ENCODE measurements at regions not wholly inside any gene's neighbourhood (a gene's known extent, or its start where the extent isn't known, plus 50 kb on each side); places are given as distances from the start of the nearest gene placed in this dataset.
"Not testable (repeated sequence)": the region's sequence is repeated elsewhere in the genome, so short reads cannot be mapped to it uniquely, and the experiment has no call there.

DNA sequence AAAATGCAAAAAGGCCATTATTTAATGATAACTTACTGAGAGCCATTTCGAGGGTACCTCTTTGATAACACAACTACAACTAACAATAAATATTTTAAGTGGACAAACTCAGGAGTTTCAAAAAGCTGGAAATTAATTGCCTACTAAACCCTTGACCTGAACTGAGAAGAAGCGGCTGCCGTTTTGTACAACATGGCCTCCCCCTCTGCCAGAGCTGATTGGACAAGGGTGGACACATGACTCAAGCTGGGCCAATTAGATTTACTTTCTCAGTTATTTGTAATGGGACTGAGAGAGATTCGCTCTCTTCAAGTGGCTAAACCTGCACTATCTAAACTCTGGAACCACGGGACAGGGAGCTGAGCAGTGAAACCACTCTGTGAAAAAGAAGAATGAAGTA lies 135.9 kb upstream of the SERPINE2 start:
- DNase-seq (ENCODE audit: low spot score): no peak

DNA sequence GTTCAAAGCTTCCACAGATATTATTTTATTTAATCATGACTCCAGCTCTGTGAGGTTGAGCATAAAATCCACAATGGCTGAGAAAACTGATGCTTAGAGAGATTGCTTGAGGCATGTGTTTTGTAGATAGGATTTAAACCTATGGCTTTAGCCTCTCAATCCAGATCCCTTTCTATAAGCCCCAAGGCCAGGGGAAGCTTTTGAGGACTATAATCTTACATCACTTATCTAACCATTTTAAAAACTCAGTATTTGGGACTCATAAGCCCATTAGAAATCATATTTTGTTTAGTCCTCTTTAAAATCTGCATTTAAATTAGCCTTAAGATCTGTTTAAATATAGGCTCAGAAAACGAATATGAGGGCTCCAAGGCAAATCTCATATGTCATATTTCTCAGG lies 135.4 kb upstream of the SERPINE2 start:
- DNase-seq (ENCODE audit: low spot score): no peak

DNA sequence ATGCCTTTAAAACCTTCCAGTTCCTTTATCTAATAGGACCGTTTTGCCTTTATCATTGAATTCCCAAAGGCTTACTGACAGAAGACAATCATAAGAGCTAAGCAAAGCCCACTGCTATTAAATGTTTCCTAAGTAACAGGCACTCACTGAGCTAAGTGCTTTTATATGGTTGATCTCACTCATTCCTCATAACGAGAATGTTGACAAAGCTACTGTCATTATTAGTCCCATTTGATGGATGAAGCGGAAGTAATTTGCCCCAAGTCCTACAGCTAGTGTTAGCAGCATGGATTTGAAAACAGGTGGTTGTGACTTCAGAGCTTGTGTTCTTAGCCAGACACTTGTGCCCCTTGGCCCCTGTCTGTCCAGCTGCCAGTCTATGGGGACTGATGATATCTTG lies 134.8 kb upstream of the SERPINE2 start:
- DNase-seq (ENCODE audit: low spot score): no peak

DNA sequence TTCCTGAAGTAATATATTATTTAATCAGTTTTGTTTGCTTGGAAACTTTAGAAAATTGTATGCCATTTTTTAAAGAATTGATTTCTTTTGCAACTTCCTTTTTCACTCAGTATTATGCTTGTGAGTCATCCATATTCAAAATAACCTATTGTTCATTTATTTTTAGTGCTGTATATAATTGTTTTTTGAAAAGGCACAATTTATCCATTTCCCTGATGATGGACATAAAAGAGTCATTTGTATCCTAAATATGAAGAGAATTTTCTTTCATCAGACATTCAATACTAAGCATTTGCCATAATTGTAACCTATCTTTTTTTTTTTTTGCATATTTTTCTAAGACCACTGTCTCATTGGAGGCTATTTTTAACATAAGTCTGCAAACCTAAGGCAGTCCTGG lies 134.1 kb upstream of the SERPINE2 start:
- DNase-seq (ENCODE audit: low spot score): no peak

DNA sequence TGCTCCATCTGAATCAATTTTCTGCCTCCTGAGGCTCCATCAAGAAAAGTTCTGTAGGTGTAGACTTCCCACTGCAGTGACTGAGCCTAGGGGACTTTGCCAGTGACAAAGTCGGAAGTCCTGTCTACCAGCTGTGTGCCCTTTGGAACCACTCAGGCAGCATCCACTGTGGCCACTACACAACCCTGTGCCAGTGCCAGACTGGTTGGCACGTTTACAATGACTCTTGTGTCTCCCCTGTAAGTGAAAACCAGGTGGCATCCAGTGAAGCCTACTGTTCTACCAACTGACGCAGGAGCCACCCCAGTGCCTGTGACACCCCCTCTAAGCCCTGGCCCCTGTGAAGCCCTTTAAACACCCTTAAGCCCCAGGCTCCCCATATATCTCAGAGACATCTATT lies 132.1 kb upstream of the SERPINE2 start:
- DNase-seq (ENCODE audit: low spot score): no peak

DNA sequence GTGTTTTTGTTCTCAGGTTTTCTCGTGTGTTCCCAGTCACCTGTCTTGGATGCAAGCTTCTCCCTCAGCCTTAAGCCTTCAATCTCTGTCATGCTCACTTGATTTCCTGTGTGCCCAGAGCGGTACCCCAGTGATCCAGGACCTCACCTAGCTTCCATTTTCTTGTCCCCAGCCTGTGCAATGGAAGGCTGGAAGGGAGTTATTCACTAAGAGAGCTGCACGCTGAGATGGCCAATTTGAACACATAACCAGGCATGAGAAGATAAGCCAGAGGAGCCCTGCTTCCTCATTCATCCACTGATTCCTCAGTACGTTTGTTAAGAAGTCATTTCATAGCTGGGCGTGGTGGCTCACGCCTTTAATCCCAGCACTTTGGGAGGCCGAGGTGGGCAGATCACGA lies 130.8 kb upstream of the SERPINE2 start:
- DNase-seq (ENCODE audit: low spot score): no peak

DNA sequence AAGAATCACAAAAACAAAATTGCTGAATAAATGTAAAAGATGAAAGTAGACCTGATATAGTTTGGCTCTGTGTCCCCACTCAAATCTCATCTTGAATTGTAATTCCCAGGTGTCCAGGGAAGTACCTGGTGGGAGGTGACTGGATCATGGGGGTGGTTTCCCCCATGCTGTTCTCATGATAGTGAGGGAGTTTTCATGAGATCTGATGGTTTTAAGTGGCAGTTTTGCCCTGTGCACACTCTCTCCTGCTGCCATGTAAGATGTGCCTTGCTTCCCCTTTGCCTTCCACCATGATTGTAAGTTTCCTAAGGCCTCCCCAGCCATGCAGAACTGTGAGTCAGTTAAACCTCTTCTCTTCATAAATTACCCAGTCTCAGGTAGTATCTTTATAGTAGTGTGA lies 128.7 kb upstream of the SERPINE2 start:
- not testable (repeated sequence) for DNase-seq (ENCODE audit: low spot score)

DNA sequence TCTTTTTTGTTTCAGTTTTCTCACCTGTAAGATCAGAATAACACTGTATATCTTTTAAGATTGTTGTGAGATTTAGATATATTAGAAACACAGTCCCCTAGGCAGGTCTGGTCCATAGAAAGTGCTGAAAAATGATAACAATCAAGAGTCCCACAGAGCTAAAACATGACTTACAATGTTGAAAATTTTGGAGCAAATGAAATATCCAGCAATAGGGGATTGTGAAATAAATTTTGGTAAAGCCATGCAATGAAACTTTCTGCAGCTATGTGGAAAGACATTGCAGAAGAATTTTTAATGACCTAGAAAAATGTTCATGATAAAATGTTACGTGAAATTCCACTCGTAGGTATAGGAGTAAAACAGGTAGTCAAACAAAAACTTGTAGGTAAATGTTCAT lies 127.6 kb upstream of the SERPINE2 start:
- no peak for DNase-seq (ENCODE audit: low spot score)

DNA sequence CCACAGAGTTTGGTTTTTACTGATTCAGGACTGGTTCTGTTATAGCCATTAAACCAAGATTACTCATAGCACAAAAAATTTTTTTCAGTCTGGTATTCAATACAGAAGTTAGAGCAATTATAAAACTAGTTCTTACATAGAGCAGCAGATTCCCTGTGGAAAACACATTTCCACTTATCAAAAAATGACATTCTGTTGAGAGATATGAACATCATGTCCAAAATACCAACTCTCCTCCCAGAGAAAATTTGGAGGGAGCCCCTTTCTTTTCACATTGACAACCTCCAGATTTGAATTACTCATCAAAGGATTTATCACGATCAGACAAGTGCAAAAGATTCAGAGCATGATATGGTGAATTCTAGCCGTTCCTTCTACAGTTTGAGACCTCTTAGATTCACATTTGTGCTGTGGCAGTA lies 126.8 kb upstream of the SERPINE2 start:
- DNase-seq (ENCODE audit: low spot score): no peak

DNA sequence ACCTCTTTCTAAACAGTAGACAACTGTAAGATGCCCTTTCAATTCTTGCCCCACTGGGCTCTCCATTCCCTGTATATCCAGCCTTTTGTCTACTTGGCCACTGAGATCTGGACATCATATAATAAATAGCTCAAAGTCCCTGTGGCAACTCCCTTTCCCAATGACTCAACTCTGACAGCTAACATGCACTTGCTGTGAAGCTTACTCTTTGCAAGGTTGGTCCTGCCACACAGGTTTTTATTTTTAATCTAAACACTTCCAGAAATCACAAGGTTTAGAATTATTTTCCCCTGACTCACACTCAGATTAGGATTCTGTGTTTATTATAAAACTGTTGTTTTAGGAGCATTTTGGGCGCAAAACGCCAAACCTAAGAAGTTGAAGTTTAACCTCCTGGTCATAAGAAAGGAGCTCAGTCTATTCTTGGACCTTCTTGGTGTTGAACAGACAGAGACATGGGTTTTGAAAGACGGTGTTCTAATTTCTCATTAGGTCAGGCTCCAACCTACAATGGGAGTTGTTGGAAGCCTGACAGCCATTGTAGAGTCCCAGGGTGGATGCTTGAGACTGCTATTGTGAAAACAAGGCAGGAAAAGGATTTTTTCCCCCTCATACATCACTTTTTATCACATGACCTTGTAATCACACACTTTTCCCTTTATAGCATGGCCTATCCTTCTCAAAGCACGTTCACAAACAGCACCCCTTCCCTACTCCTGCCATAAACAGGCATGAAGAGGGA lies 124.7 kb upstream of the SERPINE2 start:
- DNase-seq (ENCODE audit: low spot score): peak; percentile 69

DNA sequence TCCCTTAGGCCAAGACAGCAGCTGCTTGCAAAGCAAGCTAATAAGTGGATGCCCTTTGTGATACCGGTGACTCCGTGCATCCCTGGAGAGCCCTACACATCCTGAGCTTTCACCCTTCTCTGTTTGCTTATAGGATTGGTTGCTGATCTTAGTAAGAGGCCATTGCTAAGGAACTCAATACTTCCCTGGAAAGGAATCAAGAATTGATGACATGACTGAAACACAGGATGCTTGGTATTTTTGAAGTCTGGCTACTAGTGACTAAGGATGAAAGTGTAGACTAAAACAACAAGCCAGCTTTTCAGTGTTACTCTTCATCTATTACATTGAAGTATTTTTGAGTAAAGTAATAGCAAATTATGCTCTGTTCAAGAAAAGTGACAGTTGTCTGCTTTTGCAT lies 123.0 kb upstream of the SERPINE2 start:
- peak; percentile 47 for DNase-seq (ENCODE audit: low spot score)

DNA sequence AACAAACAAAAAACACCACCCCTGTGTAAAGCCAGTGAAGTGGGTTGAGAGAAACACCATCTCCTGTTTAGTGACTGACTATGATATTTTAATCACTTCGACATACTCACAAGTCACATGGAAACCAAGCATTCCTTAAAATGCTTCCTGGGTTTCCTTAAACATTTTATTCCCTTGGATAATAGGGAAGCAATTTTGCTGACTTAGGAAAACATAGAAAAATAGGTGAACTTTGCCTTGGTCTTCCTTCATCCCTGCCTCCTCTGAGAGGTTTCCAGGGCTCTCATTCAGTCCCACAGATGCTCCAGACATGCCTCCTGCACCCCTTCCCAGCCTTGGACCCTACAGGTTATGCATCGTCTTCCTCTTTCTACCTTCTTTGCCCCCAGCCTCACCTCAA lies 122.6 kb upstream of the SERPINE2 start:
- no peak for DNase-seq (ENCODE audit: low spot score)

DNA sequence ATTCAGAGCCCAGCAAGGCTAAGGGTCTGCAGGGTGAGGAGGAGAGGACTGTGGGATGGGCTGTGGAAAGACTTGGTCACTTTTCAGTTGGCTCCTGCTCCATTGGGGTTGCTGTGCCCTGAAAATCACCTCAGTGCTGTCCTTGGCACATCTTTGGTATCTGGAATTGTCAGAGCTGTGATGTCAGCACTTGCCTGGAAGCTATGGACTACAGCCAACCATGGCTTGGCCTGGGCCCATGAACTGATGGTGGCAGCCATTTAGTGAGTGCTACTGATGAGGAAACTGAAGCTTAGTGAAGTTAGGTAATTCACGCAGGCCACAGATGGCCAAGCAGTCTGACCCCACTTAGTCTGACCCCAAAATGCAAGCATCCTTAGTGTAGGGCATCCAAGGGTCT lies 121.8 kb upstream of the SERPINE2 start:
- no peak for DNase-seq (ENCODE audit: low spot score)

DNA sequence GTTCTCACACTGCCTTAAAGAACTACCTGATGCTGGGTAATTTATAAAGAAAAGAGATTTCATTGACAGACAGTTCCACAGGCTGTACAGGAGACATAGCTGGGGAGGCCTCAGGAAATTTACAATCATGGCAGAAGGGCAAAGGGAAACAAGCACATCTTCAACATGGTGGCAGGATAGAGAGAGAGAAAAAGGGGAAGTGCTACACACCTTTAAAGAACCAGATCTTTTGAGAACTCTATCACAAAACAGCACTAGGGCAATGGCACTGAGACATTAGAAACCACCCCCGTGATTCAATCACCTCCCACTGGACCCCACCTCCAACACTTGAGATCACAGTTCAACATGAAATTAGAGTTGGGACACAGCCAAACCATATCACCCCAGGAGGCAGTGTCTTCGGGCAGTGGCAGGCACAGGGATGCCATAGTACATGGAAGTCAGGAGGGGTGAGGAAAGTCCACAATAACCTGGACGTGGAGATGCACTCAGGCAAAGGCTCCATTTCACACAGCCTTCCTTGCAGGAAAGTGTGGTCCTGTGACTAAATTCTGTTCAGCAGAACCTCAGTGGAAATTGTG lies 120.4 kb upstream of the SERPINE2 start:
- no peak for DNase-seq (ENCODE audit: low spot score)

DNA sequence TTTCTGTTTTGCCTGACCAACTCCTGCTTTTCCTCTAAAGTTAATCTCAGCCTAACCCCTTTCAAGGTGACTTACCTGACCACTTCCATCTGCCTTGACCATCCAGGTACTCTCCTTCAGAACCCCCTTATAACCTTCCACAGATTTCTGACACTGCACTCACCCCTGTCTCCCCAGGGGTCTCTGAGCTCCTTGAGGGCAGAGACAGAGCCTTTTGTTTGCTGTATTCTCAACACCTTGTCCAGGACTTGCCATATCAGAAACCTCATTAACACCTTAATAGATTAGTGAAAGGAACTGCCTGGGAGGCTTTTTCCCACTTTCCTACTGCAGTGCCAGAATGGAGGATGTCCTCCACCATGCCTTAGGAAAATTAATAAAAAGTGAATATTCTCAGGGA lies 119.7 kb upstream of the SERPINE2 start:
- no peak for DNase-seq (ENCODE audit: low spot score)

DNA sequence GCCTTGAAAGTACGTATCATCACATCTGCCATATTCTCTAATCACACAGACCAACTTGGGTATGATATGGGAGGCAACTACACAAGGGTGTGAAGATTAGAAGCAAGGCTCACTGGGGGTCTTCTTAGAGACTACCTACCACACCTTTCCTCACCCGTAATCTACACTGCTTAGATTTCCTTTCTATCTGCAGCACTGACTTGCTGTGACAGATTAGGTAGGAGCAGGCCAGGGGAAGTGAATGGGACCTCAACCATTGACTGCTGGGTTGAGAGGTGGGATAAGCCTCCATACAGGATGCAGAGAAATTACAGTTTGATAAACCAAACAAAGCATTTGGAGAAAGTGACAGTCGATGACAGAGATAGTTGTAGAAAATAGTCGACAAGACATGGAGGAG lies 119.0 kb upstream of the SERPINE2 start:
- no peak for DNase-seq (ENCODE audit: low spot score)

DNA sequence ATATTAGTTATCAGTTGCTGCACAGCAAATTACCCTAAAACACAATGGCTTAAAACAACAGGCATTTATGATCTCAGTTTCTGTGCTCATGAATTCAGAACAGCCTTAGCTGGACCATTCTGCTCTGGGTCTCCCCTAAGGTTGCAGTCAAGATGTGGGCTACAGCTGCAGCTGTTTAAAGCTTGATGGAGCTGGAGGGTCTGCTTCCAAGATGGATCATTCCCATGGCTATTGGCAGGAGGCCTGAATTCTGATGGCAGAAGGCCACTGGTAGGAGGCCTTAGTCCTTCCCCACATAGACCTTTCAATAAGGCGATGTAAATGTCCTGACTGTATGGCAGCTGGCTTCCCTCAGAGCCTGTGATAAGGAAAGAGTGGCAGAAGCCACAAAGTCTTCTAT lies 118.6 kb upstream of the SERPINE2 start:
- no peak for DNase-seq (ENCODE audit: low spot score)

DNA sequence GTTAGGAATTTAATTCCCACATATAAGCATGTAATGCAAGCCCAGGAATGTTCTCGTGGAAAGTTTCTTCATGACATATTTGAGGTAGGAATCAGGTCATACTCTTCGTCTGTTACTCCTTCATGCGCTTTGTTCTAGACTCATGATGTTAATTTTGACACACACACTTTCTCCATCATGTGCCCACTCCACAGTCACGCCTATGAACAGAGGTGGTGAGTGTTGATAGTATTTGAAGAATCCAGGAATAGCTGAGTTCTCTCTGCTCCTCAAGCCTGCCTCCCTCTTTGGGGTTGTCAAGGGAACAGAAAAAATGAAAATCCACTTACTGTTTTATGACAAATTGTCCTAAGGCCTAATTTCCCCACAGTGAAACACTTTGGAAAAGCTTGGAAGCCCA lies 117.3 kb upstream of the SERPINE2 start:
- DNase-seq (ENCODE audit: low spot score): no peak

DNA sequence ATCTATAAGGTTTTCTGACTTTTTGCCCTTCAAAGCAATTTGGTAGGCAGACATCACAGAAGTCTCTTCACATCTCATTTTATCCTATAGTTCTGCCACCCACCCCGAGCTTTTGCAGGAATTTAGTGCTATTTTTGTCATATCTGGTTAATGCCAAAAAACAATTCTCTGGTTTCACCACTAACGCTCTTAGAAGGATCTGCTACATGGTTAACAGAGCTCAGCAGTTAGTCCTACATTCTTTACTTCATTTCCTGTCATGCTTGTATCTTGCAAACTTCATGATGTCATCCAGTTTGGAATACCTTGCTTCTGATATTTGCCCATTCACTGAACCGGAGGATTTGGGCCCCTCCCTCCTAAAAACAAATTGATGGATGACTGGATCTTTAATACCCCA lies 116.8 kb upstream of the SERPINE2 start:
- peak; percentile 40 for DNase-seq (ENCODE audit: low spot score)

DNA sequence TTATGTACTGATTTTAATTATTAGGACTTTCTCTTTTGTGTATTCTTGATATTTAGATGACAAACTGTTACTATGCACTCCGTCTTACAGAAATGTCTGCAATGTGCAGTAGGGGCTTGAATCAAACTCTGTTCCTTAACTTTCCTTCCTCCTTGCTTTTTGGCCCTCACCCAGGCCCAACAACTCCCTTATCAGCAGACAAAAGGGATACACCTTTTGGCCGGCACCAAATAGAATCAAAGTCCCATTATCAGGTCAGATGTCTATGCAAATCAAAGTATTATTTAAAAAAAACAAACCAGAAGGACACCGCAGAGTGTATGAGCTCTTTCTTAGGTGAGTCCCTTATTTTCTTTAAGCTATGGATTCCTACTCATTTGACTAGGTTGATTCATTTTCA lies 116.3 kb upstream of the SERPINE2 start:
- no peak for DNase-seq (ENCODE audit: low spot score)

DNA sequence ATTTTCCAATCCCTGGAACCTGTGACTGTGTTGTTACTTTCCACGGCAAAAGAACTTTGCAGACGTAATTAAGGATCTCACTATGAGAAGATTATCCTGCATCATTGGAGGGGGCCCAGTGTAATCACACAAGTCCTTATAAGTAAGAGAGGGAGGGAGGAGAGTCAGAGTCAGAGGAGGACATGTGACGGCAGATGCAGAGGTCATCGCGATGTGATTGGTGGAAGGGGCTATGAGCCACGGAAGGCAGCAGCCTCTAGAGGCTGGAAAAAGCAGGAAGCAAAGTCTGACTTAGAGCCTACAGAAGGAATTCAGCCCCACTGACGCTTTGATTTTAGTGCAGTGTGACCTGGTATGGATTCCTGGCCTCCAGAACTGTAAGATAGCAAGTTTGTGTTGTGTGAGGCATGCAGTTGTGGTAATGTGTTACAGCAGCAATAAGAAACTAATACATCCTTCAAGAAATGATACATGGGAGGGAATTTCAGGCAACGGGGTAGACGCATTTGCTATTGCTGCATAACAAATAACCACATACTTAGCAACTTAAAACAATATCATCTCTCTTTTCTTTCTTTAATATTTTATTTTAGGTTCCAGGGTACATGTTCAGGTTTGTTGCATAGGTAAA lies 112.7 kb upstream of the SERPINE2 start:
- peak; percentile 16 for DNase-seq (ENCODE audit: low spot score)

DNA sequence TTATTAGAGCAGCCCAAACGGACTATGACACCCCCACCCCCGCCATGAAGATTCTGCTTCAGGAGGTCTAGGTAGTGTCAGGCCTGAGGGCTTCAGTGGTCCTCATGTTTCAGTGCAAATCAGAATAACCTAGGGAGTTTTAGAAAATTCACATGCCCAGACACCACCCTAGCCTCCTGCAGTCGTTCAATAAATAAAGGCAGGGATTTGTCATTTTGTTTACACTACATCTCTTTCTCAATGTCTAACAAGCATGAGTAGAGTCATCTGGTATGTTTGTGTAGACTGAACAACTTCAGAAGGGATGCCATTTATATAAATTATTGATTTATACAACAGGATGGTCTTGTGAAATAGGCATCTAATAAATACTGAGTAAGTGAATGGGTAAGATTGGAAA lies 112.1 kb upstream of the SERPINE2 start:
- DNase-seq (ENCODE audit: low spot score): no peak

DNA sequence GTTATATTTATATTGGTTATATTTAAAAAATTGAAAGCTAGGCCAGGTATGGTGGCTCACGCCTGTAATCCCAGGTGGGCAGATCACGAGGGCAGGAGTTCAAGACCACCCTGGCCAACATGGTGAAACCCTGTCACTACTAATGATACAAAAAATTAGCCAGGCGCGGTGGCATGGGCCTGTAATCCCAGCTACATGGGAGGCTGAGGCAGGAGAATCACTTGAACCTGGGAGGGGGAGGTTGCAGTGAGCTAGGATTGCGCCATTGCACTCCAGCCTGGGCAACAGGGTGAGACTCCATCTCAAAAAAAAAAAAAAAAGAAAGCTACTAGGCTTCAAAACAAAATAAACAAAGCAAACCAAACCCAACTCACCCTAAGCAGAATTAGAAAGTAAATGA lies 109.0 kb upstream of the SERPINE2 start:
- DNase-seq (ENCODE audit: low spot score): not testable (repeated sequence)

DNA sequence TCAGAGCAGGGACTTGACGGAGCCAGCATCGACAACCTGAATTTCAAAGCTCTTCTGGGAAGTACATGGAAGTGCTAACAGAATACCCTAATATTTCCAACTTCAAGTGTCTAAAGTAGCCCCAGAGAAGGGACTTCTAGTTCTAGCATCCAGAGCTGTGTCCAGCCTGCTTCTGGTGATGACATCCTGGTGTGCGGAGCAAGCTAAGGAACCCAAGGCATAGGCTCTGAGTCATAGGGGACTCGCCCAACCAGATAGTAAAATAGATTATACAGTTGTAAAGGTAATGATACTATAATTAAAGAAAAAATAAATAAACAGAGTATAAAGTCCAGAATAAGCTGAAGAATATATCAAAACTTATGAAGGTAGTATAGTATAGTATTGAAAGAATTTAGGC lies 108.1 kb upstream of the SERPINE2 start:
- DNase-seq (ENCODE audit: low spot score): peak; percentile 74

Data from A172 (cell line).